Epithelial cell of esophagus (primary cell): ENCODE measurements at regions not wholly inside any gene's neighbourhood (a gene's known extent, or its start where the extent isn't known, plus 50 kb on each side); places are given as distances from the start of the nearest gene placed in this dataset.

Experiments used
- DNase-seq: peaks from one replicate; pipeline ENCODE4 v3.0.0; 2010; ENCODE audit warnings: low read depth
- H3K4me3 ChIP-seq: 2 replicates; pipeline ENCODE4 v1.5.1; 2011; ENCODE audit warnings: mild to moderate bottlenecking, low read length, control low read depth
- CTCF ChIP-seq: IDR thresholded peaks from 2 replicates; pipeline ENCODE4 v1.5.1; 2011; ENCODE audit warnings: low read depth, mild to moderate bottlenecking, low read length, control low read depth, inconsistent platforms; ENCODE audit not compliant: insufficient read depth; ENCODE audit errors: missing control alignments

- no peak for DNase-seq
- TF ChIP-seq CTCF: no peak
- no peak overlapping the region for H3K4me3 ChIP-seq
These were observed 291.3 kb upstream of the PHYHIPL start for GRCh38 chr10:58885146-58885545.

GRCh38 chr10:58885686-58886345, 290.6 kb upstream of the PHYHIPL start:
- no peak for DNase-seq
- H3K4me3 ChIP-seq: no peak overlapping the region
- no peak for TF ChIP-seq CTCF

- DNase-seq: no peak
- no peak overlapping the region for H3K4me3 ChIP-seq
- no peak for TF ChIP-seq CTCF
These were observed 290.0 kb upstream of the PHYHIPL start for GRCh38 chr10:58886406-58886805.

GRCh38 chr10:58887474-58887873, 289.0 kb upstream of the PHYHIPL start:
- H3K4me3 ChIP-seq: no peak overlapping the region
- DNase-seq: no peak
- TF ChIP-seq CTCF: no peak

- H3K4me3 ChIP-seq: no peak overlapping the region
- TF ChIP-seq CTCF: no peak
- no peak for DNase-seq
These were observed 287.5 kb upstream of the PHYHIPL start for GRCh38 chr10:58888957-58889356.

- no peak for DNase-seq
- no peak for TF ChIP-seq CTCF
These were observed 284.4 kb upstream of the PHYHIPL start for GRCh38 chr10:58892031-58892531.

GRCh38 chr10:58894929-58895328, 281.5 kb upstream of the PHYHIPL start:
- no peak for DNase-seq
- TF ChIP-seq CTCF: no peak
- H3K4me3 ChIP-seq: no peak overlapping the region

More at GRCh38 chr10:58892031-58892531, 284.4 kb upstream of the PHYHIPL start:
- no peak overlapping the region for H3K4me3 ChIP-seq
